ENCODE measurements at regions not wholly inside any gene's neighbourhood (a gene's known extent, or its start where the extent isn't known, plus 50 kb on each side); places are given as distances from the start of the nearest gene placed in this dataset.
A peak's percentile ranks its signal among the peaks of the same experiment; 100 is the strongest.
"Not testable (repeated sequence)": the region's sequence is repeated elsewhere in the genome, so short reads cannot be mapped to it uniquely, and the experiment has no call there.

- DNase-seq: peak in 1 of 2 experiments; percentile 27
Observed at GRCh38 chr11:45754741-45755140, 50.2 kb upstream of the SLC35C1 start.

GRCh38 chr11:45754261-45754709, 50.7 kb upstream of the SLC35C1 start:
- DNase-seq: no peak

DNA sequence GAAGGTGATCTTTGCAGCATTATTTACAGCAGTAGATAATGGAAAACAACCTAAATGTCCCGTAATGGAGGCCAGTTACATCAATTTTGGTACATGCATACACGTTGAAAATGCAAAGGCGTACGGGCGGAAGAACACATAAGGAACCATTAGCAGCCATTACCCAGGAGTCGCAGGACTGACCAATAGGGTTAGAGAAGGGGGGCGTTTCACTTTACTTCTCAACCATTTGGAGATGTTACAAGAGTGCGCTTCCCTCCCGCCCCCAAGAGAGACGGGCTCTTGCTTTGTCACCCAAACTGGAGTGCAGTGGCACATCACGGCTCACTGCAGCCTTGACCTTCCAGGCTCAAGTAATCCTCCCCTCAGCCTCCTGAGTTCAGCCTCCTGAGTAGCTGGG, 52.8 kb upstream of the SLC35C1 start:
- no peak for DNase-seq

DNA sequence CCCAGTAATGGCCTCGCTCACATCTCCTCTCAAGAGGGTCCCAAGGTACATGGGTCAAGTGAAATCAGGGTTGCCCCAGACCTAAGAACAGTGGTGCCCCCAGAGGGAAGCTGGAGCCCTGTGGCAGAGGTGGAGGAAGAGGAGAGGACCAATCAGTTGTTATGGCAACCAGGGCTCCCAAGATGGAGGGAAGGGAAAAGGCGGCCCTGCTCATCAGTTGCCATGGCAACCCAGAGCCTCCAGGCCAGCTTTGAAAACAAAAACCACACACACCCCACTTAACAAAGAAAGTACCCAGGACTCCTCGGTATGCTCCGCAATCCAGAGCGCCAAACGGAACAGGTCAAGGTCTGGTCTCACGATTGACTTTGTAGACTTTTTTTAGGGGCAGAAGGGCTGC, 53.5 kb upstream of the SLC35C1 start:
- DNase-seq: peak; percentile 81 to 88

DNA sequence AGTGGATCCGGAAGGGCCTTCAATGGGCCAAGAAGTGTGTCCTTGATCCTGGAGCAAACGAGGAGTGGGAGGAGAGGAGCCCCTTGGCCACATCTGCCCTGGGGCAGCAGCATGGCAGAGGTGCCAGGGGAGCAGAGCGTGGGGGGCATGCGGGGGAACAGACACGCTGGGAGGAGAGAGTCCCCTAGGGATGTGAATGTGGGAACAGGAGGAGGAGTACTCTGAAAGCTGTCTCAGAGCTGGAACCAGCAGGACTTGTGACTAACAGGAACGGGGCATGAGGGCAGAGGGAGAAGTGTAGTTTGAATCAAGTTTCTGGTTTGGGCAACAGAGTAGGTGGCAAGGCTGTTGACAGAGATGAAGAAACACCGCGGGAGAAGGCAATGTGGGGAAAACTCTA, 54.5 kb upstream of the SLC35C1 start:
- DNase-seq: no peak

GRCh38 chr11:45748801-45749200, 56.1 kb upstream of the SLC35C1 start:
- DNase-seq: no peak

DNA sequence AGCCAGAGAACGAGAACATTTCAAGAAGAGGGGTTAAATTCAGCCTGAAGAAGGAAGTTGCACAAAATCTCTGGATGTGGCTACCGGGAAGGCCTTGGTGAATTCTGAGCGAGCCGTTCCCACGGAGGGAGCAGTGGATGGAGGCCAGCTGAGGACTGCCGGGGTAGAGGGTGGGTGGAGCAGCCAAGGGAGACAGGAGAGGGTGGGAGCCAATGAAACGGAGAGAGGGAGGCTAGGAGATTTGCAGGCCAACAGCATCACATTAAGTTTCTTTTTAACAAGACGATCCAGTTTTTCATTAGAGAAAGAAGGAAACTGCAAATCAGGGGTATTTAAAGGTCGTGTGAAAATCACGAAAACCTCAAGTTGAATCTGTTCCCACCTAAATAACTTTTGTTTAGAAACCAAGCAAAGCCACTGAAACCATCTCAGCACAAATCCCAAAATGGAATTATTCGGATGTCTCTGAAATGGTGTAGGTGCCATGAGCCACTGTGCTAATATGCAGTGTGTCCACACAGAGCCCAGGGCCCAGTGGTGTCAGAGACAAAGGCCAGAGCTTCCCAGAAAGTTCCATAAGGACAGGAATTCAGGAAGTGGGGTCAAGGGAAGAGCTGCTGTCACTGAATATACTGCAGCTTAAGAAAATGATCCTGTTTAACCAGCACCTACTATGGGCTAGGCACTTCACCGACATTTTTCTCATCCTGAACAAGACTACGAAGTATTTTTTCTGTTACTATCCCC, 59.7 kb upstream of the SLC35C1 start:
- no peak for DNase-seq

DNA sequence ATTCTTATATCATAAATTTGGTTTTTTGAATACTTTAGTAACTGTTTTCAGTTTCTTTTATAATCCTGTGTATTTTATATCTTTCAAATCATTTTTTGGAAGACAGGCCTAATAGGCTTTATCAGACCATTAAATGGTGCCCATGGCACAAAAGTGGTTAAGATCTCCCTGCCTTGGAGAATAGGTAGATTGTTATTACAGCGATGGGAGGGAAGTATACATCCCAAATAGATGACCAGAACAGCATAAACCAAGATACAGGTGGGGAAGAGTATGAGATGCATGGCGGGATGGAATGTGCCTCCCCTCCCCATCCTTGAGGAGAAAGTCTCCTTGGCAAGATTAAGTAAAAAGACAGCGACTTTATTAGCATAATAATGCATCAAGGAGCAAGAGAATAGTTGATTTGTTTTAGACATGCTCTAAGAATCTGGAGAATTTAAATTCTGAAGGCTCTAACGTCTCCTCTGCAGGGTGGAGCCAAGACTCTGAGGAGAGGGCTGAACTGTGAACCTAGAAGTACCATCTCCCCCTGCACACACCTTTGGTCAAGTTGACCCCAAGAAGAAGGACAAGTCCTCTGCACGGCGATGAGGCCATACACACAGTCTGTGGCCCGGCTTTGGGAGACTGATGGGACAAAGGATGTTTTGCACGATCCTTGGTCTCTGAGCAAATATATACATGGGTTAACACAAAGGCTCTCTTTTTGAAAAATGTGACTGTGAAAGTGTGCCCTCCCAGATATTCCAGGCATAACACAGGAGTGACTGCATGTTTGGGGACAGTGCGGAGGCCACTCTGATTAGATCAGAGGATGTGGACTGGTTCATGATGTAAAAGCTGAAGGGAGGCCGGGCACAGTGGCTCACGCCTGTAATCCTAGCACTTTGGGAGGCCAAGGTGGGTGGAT, 61.1 kb upstream of the SLC35C1 start:
- DNase-seq: no peak

GRCh38 chr11:45741582-45741981, 63.4 kb upstream of the SLC35C1 start:
- DNase-seq: no peak

- no peak for DNase-seq
Observed at GRCh38 chr11:45741032-45741431, 63.9 kb upstream of the SLC35C1 start.

- DNase-seq: no peak
Observed at GRCh38 chr11:45739866-45740265, 65.1 kb upstream of the SLC35C1 start.

- not testable (repeated sequence) for DNase-seq
Observed at GRCh38 chr11:45739071-45739470, 65.9 kb upstream of the SLC35C1 start.

- not testable (repeated sequence) for DNase-seq
Observed at GRCh38 chr11:45738194-45738593, 66.8 kb upstream of the SLC35C1 start.

DNA sequence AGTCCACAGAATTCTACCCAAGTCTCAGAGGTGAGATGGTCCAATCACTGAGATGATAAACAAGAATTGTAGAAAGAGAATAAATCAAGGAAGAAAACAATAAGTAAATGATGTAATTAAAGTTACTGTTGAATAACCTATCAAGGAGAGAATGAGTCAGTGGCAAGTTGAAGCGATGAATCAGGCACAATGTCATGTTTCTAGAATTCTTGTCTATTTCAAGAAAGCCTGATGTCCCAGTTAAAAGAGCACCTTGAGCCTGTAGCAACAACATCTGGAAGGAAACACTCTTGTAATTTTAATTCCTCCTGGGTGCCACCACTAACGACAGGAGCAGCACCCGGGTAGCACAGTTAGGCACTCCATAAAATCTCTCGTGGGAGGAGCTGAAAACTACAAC, 67.9 kb upstream of the SLC35C1 start:
- peak in 1 of 2 experiments; percentile 37 for DNase-seq

- DNase-seq: peak; percentile 14 to 75
Observed at GRCh38 chr11:45736424-45736823, 68.5 kb upstream of the SLC35C1 start.

- DNase-seq: no peak
Observed at GRCh38 chr11:45733176-45733575, 67.8 kb upstream of the CHST1 start.

- DNase-seq: no peak
Observed at GRCh38 chr11:45732343-45732742, 66.9 kb upstream of the CHST1 start.

GRCh38 chr11:45731171-45731570, 65.7 kb upstream of the CHST1 start:
- peak; percentile 85 to 91 for DNase-seq

- no peak for DNase-seq
Observed at GRCh38 chr11:45730014-45730413, 64.6 kb upstream of the CHST1 start.

- no peak for DNase-seq
Observed at GRCh38 chr11:45726493-45727054, 61.2 kb upstream of the CHST1 start.

GRCh38 chr11:45725776-45726492, 60.5 kb upstream of the CHST1 start:
- no peak for DNase-seq

- DNase-seq: peak in 1 of 2 experiments; percentile 27
Observed at GRCh38 chr11:45725121-45725520, 59.7 kb upstream of the CHST1 start.

GRCh38 chr11:45724153-45724552, 58.7 kb upstream of the CHST1 start:
- peak; percentile 63 to 86 for DNase-seq

All from NCI-H524 (cell line).